ENCODE measurements at regions not wholly inside any gene's neighbourhood (a gene's known extent, or its start where the extent isn't known, plus 50 kb on each side); places are given as distances from the start of the nearest gene placed in this dataset.

DNA sequence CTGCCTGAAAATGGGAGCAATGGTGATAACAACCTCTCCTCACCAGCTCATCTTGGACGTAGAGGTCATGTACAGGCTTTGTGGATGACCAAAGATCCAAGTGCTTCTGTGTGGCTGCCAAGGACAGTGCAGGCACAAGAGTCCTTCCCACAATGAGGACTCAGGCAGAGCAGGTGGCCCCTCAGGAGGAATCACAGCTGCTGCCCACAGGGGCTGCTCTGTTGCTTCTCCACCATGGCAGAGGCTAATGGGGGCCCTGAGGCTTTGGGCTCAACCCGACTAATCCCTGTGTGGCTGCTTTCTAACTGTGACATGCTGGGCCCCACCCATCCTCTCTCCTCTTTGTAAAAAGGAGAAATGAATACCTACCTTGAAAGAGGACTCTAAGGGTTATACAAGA, 58.1 kb upstream of the MRPS22 start:
- DNase-seq = no peak

- DNase-seq = no peak
Measured at GRCh38 chr3:139286241-139286640, 57.6 kb upstream of the MRPS22 start.

DNA sequence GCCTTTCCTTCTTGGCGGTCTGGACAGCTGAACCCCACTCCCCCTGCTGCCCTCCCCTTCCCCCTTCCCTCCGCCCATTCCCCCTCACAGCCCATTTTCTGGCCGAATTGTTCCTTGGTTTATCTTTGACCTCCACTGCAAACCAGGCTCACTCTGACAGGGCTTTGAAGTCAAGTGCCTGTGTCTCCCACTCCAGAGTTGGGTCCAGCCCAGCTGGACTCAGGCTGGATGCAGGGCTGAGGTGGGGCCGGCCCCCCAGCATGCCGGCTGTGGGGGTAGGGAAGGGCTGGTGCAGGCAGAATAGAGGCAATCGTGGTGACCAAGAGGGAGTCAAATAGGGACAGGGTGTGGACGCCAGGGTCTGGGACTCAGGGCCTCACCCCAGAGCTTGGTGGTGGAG, 57.0 kb upstream of the MRPS22 start:
- DNase-seq = no peak

GRCh38 chr3:139287557-139287956, 56.3 kb upstream of the MRPS22 start:
- DNase-seq = no peak

- no peak for DNase-seq
Measured at GRCh38 chr3:139288266-139288821, 55.5 kb upstream of the MRPS22 start.

DNA sequence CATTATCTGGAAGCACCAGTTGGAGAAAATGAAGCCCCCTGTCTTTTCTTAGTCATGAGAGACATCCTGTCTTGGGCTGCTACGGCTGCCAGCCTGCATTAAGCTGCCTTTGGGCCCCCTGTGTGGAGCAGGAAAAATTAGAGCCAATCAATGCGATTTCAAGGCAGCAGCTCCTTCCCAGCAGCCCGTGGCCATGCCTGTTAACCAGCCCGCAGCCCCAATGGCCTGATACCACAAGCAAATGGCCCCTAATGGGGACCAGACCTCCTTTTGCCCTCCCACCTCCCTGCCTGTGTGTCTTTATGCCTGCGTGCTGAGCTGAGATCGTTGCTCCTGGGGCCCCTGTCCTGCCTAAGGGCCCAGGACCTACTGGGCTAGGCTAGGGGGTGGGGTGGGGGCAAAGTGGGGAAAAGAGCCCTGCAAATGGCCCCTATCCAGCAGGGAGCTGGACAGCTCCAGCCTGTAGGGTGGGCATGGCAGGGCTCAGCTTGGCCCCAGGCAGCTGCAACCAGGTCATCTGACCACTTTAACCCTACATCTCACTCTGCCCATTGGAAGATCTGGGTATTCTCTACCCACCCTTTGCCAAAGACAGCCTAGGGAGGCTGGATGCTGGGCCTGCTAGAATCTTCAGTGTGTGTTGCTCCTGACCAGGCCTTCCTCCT, 53.8 kb upstream of the MRPS22 start:
- DNase-seq = no peak

- peak; percentile 36 for DNase-seq
Measured at GRCh38 chr3:139291276-139292051, 52.4 kb upstream of the MRPS22 start.

- no peak for DNase-seq
Measured at GRCh38 chr3:139292192-139292591, 51.6 kb upstream of the MRPS22 start.

- DNase-seq = no peak
Measured at GRCh38 chr3:139292711-139293664, 50.8 kb upstream of the MRPS22 start.

DNA sequence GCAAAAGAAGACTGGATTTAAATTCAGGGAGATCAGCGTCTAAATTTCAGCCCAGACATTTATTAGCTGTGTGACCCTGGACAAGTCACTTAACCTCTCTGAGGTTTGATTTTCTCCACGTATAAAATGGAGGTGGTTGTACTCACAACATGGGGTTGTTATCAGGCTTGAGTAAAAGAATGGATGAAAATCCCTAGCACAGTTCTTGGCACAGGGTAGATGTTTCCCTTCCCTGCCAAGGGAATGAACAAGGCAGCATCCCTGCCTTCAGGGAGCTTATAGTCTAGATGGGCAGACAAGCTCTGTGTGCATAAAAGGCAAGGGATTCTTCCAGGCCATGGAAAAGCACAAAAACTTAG, 50.2 kb upstream of the MRPS22 start:
- no peak for DNase-seq
